Loucy (cell line): ENCODE measurements at regions not wholly inside any gene's neighbourhood (a gene's known extent, or its start where the extent isn't known, plus 50 kb on each side); places are given as distances from the start of the nearest gene placed in this dataset.

Source experiments
- H2AFZ ChIP-seq: fragments of 200-600 bp; sonication (generic); 2 replicates; pipeline ENCODE4 v1.6.0; 2016; ENCODE audit warnings: antibody characterized with exemption, mild to moderate bottlenecking, low read length, moderate library complexity
- H3F3A ChIP-seq: fragments of 200-600 bp; 2 replicates; pipeline ENCODE4 v1.6.0; 2016; ENCODE audit warnings: antibody characterized with exemption, low read depth, mild to moderate bottlenecking
- H3K27me3 ChIP-seq: fragments of 200-600 bp; sonication (generic); 2 replicates; pipeline ENCODE4 v1.6.1; 2014; ENCODE audit warnings: low read length, mild to moderate bottlenecking; ENCODE audit not compliant: insufficient read depth, poor library complexity, severe bottlenecking
- H3K36me3 ChIP-seq: fragments of 200-600 bp; sonication (generic); 2 replicates; pipeline ENCODE4 v1.6.1; 2016; ENCODE audit warnings: low read length; ENCODE audit not compliant: insufficient read depth
- H3K4me1 ChIP-seq: fragments of 200-600 bp; sonication (generic); 2 replicates; pipeline ENCODE4 v1.5.1; 2014; ENCODE audit warnings: low read length, mild to moderate bottlenecking; ENCODE audit not compliant: insufficient read depth, poor library complexity, severe bottlenecking
- H3K4me2 ChIP-seq: fragments of 200-600 bp; sonication (generic); 2 replicates; pipeline ENCODE4 v1.6.0; 2014; ENCODE audit warnings: antibody characterized with exemption, low read length, low read depth, mild to moderate bottlenecking; ENCODE audit not compliant: poor library complexity, severe bottlenecking
- H3K4me3 ChIP-seq: fragments of 200-600 bp; sonication (generic); 2 replicates; pipeline ENCODE4 v1.5.1; 2014; ENCODE audit warnings: low read length, mild to moderate bottlenecking, mixed read lengths; ENCODE audit not compliant: poor library complexity, severe bottlenecking
- H3K79me2 ChIP-seq: fragments of 200-600 bp; sonication (generic); 2 replicates; pipeline ENCODE4 v1.6.1; 2014; ENCODE audit warnings: low read length; ENCODE audit not compliant: insufficient read depth
- H3K9ac ChIP-seq: fragments of 200-600 bp; sonication (generic); 2 replicates; pipeline ENCODE4 v1.6.0; 2014; ENCODE audit warnings: mild to moderate bottlenecking, low read depth, low read length, moderate library complexity; ENCODE audit not compliant: poor library complexity, severe bottlenecking
- H3K9me2 ChIP-seq: fragments of 200-600 bp; sonication (generic); replicated peaks from 2 replicates; pipeline ENCODE4 v1.6.1; 2016; ENCODE audit warnings: low read depth, low read length, mixed read lengths
- H3K9me3 ChIP-seq: fragments of 200-600 bp; sonication (generic); 2 replicates; pipeline ENCODE4 v1.6.1; 2014; ENCODE audit warnings: mild to moderate bottlenecking, antibody characterized with exemption, low read length, low read depth; ENCODE audit not compliant: insufficient read depth
- H4K20me1 ChIP-seq: fragments of 200-600 bp; sonication (generic); 2 replicates; pipeline ENCODE4 v1.6.0; 2014; ENCODE audit warnings: antibody characterized with exemption, low read length, mild to moderate bottlenecking; ENCODE audit not compliant: insufficient read depth, poor library complexity, severe bottlenecking
- CTCF ChIP-seq: fragments of 200-600 bp; sonication (generic); conservative IDR thresholded peaks from 2 replicates; pipeline ENCODE4 v1.5.1; 2014; ENCODE audit warnings: mild to moderate bottlenecking, antibody characterized with exemption, low read length
- EZH2phosphoT487 ChIP-seq: fragments of 200-600 bp; IDR thresholded peaks from 2 replicates; pipeline ENCODE4 v1.6.1; 2018; ENCODE audit warnings: antibody characterized with exemption, mild to moderate bottlenecking, moderate library complexity, borderline replicate concordance

- Histone ChIP-seq H3K9me3 (no peaks in the 10 kb centered on the region), H2AFZ (no peak overlapping the region), H3K4me3 (no peak overlapping the region), H3K4me1 (no peaks in the 10 kb centered on the region), H3F3A (no peaks in the 10 kb centered on the region), H3K79me2 (no peaks in the 10 kb centered on the region), H4K20me1 (no peaks in the 10 kb centered on the region), H3K9ac (no peak overlapping the region), H3K4me2 (no peak overlapping the region), H3K9me2 (no peaks in the 10 kb centered on the region), H3K36me3 (no peaks in the 10 kb centered on the region), H3K27me3 (no peaks in the 10 kb centered on the region)
- TF ChIP-seq CTCF (no peak), EZH2phosphoT487 (no peak)
These were observed 1770.2 kb upstream of the MIR17HG start for GRCh38 chr13:89577301-89577700.

- no peaks in the 10 kb centered on the region for H3K27me3 ChIP-seq
- no peaks in the 10 kb centered on the region for H3K4me1 ChIP-seq
- H2AFZ ChIP-seq = no peak overlapping the region
- H3K9ac ChIP-seq = no peak overlapping the region
- H4K20me1 ChIP-seq = no peaks in the 10 kb centered on the region
- H3K36me3 ChIP-seq = no peaks in the 10 kb centered on the region
- H3K79me2 ChIP-seq = no peaks in the 10 kb centered on the region
- no peak overlapping the region for H3K4me2 ChIP-seq
- H3K9me2 ChIP-seq = no peaks in the 10 kb centered on the region
- H3K9me3 ChIP-seq = no peaks in the 10 kb centered on the region
- H3K4me3 ChIP-seq = no peak overlapping the region
- H3F3A ChIP-seq = no peaks in the 10 kb centered on the region
- TF ChIP-seq EZH2phosphoT487 = no peak
- TF ChIP-seq CTCF = no peak
These were observed 1763.3 kb upstream of the MIR17HG start for GRCh38 chr13:89584058-89584620.

GRCh38 chr13:89602655-89603054 is 1744.8 kb upstream of the MIR17HG start:
- Histone ChIP-seq H3K9me2 (no peaks in the 10 kb centered on the region), H3K4me1 (no peaks in the 10 kb centered on the region), H3K36me3 (no peaks in the 10 kb centered on the region), H3K9me3 (peaks cover 5% of the 10 kb centered on the region; the same call in 1 of the 2 replicates), H3K4me3 (no peak overlapping the region), H4K20me1 (no peaks in the 10 kb centered on the region), H3K27me3 (no peaks in the 10 kb centered on the region), H2AFZ (no peak overlapping the region), H3F3A (no peaks in the 10 kb centered on the region), H3K79me2 (no peaks in the 10 kb centered on the region), H3K9ac (no peak overlapping the region), H3K4me2 (no peak overlapping the region)
- TF ChIP-seq CTCF (no peak), EZH2phosphoT487 (no peak)
